GM18909 (cell line): ENCODE measurements at regions not wholly inside any gene's neighbourhood (a gene's known extent, or its start where the extent isn't known, plus 50 kb on each side); places are given as distances from the start of the nearest gene placed in this dataset.

ENCODE experiments used
- ATAC-seq: cut with Tn5 transposase; IDR thresholded peaks from one replicate; pipeline ENCODE4 v1.9.1; 2021; ENCODE audit warnings: mild to moderate bottlenecking; ENCODE audit not compliant: unreplicated experiment, poor library complexity

GRCh38 chr12:58541300-58541690 lies 379.0 kb downstream of the LRIG3 start:
- no peak for ATAC-seq

- no peak for ATAC-seq
Observed at GRCh38 chr12:58544281-58544680, 376.0 kb downstream of the LRIG3 start.

- no peak for ATAC-seq
Observed at GRCh38 chr12:58547217-58547616, 373.1 kb downstream of the LRIG3 start.

GRCh38 chr12:58548801-58549200 lies 371.5 kb downstream of the LRIG3 start:
- no peak for ATAC-seq

GRCh38 chr12:58554522-58555157 lies 365.7 kb downstream of the LRIG3 start:
- no peak for ATAC-seq

- no peak for ATAC-seq
Observed at GRCh38 chr12:58557171-58557570, 363.1 kb downstream of the LRIG3 start.

- ATAC-seq, result no peak
Observed at GRCh38 chr12:58557661-58558060, 362.6 kb downstream of the LRIG3 start.

- ATAC-seq, result no peak
Observed at GRCh38 chr12:58563621-58564020, 356.7 kb downstream of the LRIG3 start.

GRCh38 chr12:58564721-58565120 lies 355.6 kb downstream of the LRIG3 start:
- no peak for ATAC-seq

- no peak for ATAC-seq
Observed at GRCh38 chr12:58566599-58566998, 353.7 kb downstream of the LRIG3 start.

- no peak for ATAC-seq
Observed at GRCh38 chr12:58567189-58567588, 353.1 kb downstream of the LRIG3 start.

- ATAC-seq, result no peak
Observed at GRCh38 chr12:58570411-58570810, 349.9 kb downstream of the LRIG3 start.

- ATAC-seq, result no peak
Observed at GRCh38 chr12:58575256-58575655, 345.0 kb downstream of the LRIG3 start.

GRCh38 chr12:58576081-58576480 lies 344.2 kb downstream of the LRIG3 start:
- ATAC-seq, result no peak

- no peak for ATAC-seq
Observed at GRCh38 chr12:58576916-58577315, 343.4 kb downstream of the LRIG3 start.

GRCh38 chr12:58580095-58580494 lies 340.2 kb downstream of the LRIG3 start:
- ATAC-seq, result no peak

GRCh38 chr12:58583529-58583928 lies 336.8 kb downstream of the LRIG3 start:
- ATAC-seq, result no peak

GRCh38 chr12:58583940-58584339 lies 336.4 kb downstream of the LRIG3 start:
- ATAC-seq, result no peak

- ATAC-seq, result no peak
Observed at GRCh38 chr12:58584880-58585279, 335.4 kb downstream of the LRIG3 start.

GRCh38 chr12:58586762-58587161 lies 333.5 kb downstream of the LRIG3 start:
- ATAC-seq, result no peak

- ATAC-seq, result no peak
Observed at GRCh38 chr12:58588770-58589169, 331.5 kb downstream of the LRIG3 start.

GRCh38 chr12:58592475-58593207 lies 327.7 kb downstream of the LRIG3 start:
- ATAC-seq, result no peak
